ENCODE measurements at regions not wholly inside any gene's neighbourhood (a gene's known extent, or its start where the extent isn't known, plus 50 kb on each side); places are given as distances from the start of the nearest gene placed in this dataset.

DNA sequence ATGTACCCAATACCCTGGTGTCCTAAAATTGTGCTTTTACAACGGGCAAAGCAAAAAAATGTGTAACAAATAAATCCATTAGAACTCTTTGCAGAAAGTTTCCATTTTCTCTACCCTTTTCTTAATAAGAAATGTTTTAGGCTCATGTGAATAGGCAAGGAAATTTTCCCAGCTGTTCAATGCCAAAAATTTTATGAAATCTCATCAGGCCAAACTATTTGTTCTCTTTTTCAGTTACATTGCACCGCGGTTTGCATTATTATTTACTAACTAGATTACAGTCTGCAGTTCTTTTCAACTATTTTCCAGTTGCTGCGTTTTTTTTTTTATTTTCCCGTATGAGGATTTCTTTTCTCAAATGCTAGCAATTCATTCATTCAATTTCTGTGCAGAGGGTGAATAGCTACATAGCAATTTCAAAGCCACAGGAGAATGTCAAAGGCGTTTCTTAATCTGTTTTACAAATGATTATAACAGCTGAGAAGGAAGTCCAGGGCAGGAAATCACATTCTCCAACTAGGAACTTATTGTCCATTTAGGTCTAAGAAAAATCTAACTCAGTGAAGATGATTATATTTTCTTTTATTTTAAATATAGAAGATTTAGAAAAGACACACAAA is 367.5 kb upstream of the MMADHC start:
- TF ChIP-seq CTCF (conservative IDR thresholded peaks at IDR 0.05 in 1 of 2, IDR thresholded peaks at IDR 0.05 in 1 of 2; ENCODE audit: extremely low read depth in 1 of 2, insufficient read depth in 1 of 2, low read depth in 1 of 2, low read length in 2 of 2) (no peak), EZH2 (IDR thresholded peaks at IDR 0.05; ENCODE audit: borderline replicate concordance, low read length) (no peak)
